Nephron (organoid): ENCODE measurements at regions not wholly inside any gene's neighbourhood (a gene's known extent, or its start where the extent isn't known, plus 50 kb on each side); places are given as distances from the start of the nearest gene placed in this dataset.

Experiments
- H3K27ac Mint-ChIP-seq, 3 experiments: 2 replicates each; pipeline ENCODE4 v1.8.0; 2020; ENCODE audit warnings: mixed read lengths in 3 of 3, mild to moderate bottlenecking in 2 of 3, moderate library complexity in 1 of 3
- H3K27me3 Mint-ChIP-seq: 2 replicates; pipeline ENCODE4 v1.8.0; 2021; ENCODE audit warnings: low read depth, mild to moderate bottlenecking, moderate library complexity, mixed read lengths
- H3K36me3 Mint-ChIP-seq: 2 replicates; pipeline ENCODE4 v1.8.0; 2020; ENCODE audit warnings: low read depth, mixed read lengths
- H3K4me1 Mint-ChIP-seq: 2 replicates; pipeline ENCODE4 v1.8.0; 2020; ENCODE audit warnings: mixed read lengths
- H3K4me3 Mint-ChIP-seq, 3 experiments: 2 replicates each; pipeline ENCODE4 v1.8.0; 2020; ENCODE audit warnings: mild to moderate bottlenecking in 3 of 3, mixed read lengths in 3 of 3, moderate library complexity in 2 of 3
- H3K9me3 Mint-ChIP-seq: 2 replicates; pipeline ENCODE4 v1.8.0; 2020; ENCODE audit warnings: mixed read lengths
- CTCF ChIP-seq, 3 experiments: fragments of 200-600 bp; sonication (generic); IDR thresholded peaks; one replicate each; pipeline ENCODE4 v1.5.0; 2021; ENCODE audit warnings: antibody characterized with exemption in 3 of 3; ENCODE audit not compliant: unreplicated experiment in 3 of 3

DNA sequence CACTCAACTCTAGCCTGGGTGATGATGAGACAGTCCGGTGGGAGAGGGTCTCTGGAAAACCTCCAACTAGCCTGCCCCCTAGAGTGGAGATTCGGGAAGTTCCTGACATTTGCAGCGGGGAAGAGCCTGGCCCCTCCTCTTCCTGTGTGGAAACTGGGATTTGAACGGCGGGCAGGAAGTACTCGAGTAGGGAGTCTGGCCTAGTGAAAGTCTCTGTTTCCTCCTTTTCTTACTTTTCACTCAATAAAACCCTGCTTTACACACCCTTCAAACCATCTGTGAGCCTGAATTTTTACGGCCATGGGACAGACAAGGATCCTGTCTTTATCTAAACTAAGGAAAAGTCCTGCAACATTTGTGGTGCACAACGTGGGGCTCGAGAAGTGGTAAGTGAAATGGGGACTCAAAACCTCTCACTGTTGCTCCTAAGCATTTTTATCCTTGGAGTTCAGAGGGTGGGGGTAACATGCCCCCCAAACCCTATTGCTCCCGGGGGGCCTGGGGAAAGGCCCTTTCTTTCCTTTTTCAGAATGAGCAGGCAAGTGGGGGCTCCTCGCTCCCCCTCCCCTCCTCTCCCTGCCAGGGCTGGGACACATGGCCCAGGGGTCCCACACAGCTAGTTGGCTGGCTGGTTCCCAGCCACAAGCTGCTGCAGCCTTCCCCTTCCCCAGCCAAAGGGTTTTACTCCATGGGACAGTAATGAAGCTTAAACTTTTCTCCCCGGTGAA lies 224.7 kb upstream of the GBE1 start:
- Mint-ChIP-seq H3K27me3 (no peaks in the 10 kb centered on the region), H3K4me1 (peaks cover 11% of the 10 kb centered on the region), H3K27ac (no peak overlapping the region), H3K9me3 (no peaks in the 10 kb centered on the region), H3K36me3 (no peaks in the 10 kb centered on the region), H3K4me3 (no peak overlapping the region)
- no peak for TF ChIP-seq CTCF (IDR thresholded peaks at IDR 0.05; ENCODE audit: unreplicated experiment in 3 of 3)

DNA sequence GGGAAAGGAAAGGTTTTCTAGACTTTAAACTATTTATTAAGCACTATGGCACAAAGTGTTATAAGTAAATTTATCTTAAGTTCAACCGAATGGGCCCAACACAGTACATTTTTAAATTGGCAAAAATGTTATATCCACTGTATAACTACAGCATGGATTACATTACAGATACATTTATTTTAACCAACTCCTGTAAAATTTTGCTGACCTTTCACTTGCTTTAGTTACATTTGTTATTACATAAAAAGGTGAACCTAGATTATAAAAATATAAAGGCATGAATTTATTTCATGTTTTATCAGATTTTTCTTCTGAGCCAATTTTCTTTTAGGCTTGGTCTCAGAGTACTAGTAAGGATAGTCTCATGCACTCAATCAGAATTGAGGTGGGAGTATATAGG lies 221.9 kb upstream of the GBE1 start:
- Mint-ChIP-seq H3K27ac (no peak overlapping the region), H3K4me1 (peaks cover 15% of the 10 kb centered on the region), H3K9me3 (no peaks in the 10 kb centered on the region), H3K4me3 (no peak overlapping the region), H3K36me3 (no peaks in the 10 kb centered on the region), H3K27me3 (no peaks in the 10 kb centered on the region)
- no peak for TF ChIP-seq CTCF (IDR thresholded peaks at IDR 0.05; ENCODE audit: unreplicated experiment in 3 of 3)

GRCh38 chr3:81980596-81981494 lies 219.4 kb upstream of the GBE1 start:
- H3K27me3 Mint-ChIP-seq: no peaks in the 10 kb centered on the region
- H3K9me3 Mint-ChIP-seq: no peaks in the 10 kb centered on the region
- H3K4me1 Mint-ChIP-seq: peaks cover 15% of the 10 kb centered on the region
- no peaks in the 10 kb centered on the region for H3K36me3 Mint-ChIP-seq
- H3K27ac Mint-ChIP-seq: no peak overlapping the region
- TF ChIP-seq CTCF (IDR thresholded peaks at IDR 0.05; ENCODE audit: unreplicated experiment in 3 of 3): no peak
- no peak overlapping the region for H3K4me3 Mint-ChIP-seq

DNA sequence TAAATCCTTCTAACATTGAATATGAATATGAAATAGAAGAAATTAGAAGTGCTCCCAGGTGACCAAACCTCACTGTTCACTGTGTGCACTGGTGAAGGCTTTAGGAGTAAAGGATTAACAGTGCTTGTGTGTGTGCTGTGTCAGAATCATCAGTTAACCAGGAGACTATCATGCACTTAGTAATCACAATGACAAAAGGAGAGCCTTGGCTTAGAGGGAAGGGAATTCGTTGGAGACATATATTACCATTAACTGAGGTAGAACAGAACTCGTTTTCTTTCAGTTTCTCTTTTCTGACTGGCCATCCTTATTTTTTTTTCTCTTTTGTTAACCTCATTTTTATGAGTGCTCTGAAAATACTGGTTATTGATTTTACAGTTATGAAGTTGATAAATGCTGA lies 213.3 kb upstream of the GBE1 start:
- Mint-ChIP-seq H3K27me3 (no peaks in the 10 kb centered on the region), H3K9me3 (peaks cover 13% of the 10 kb centered on the region), H3K27ac (no peak overlapping the region), H3K4me1 (no peaks in the 10 kb centered on the region), H3K4me3 (no peak overlapping the region), H3K36me3 (no peaks in the 10 kb centered on the region)
- no peak for TF ChIP-seq CTCF (IDR thresholded peaks at IDR 0.05; ENCODE audit: unreplicated experiment in 3 of 3)

GRCh38 chr3:81968658-81969057 lies 207.2 kb upstream of the GBE1 start:
- Mint-ChIP-seq H3K27ac (no peak overlapping the region), H3K4me3 (no peak overlapping the region), H3K36me3 (no peaks in the 10 kb centered on the region), H3K9me3 (peaks cover 13% of the 10 kb centered on the region), H3K27me3 (no peaks in the 10 kb centered on the region), H3K4me1 (no peaks in the 10 kb centered on the region)
- TF ChIP-seq CTCF (IDR thresholded peaks at IDR 0.05; ENCODE audit: unreplicated experiment in 3 of 3): no peak
